GM19035 (cell line): ENCODE measurements at regions not wholly inside any gene's neighbourhood (a gene's known extent, or its start where the extent isn't known, plus 50 kb on each side); places are given as distances from the start of the nearest gene placed in this dataset.
"Not testable (repeated sequence)": the region's sequence is repeated elsewhere in the genome, so short reads cannot be mapped to it uniquely, and the experiment has no call there.

ENCODE experiments used
- ATAC-seq: cut with Tn5 transposase; IDR thresholded peaks from one replicate; pipeline ENCODE4 v1.9.1; 2021; ENCODE audit not compliant: unreplicated experiment

- ATAC-seq = no peak
These were observed 436.4 kb upstream of the KCNMB2 start for GRCh38 chr3:178099862-178100261.

- ATAC-seq = no peak
These were observed 435.3 kb upstream of the KCNMB2 start for GRCh38 chr3:178100908-178101307.

GRCh38 chr3:178103140-178103539 is 433.1 kb upstream of the KCNMB2 start:
- ATAC-seq = no peak

GRCh38 chr3:178107804-178108203 is 428.4 kb upstream of the KCNMB2 start:
- ATAC-seq = no peak

GRCh38 chr3:178109691-178110090 is 426.5 kb upstream of the KCNMB2 start:
- no peak for ATAC-seq

- no peak for ATAC-seq
These were observed 424.1 kb upstream of the KCNMB2 start for GRCh38 chr3:178112134-178112533.

GRCh38 chr3:178112552-178112951 is 423.7 kb upstream of the KCNMB2 start:
- not testable (repeated sequence) for ATAC-seq

- ATAC-seq = no peak
These were observed 418.6 kb upstream of the KCNMB2 start for GRCh38 chr3:178117641-178118040.

GRCh38 chr3:178119608-178120295 is 416.5 kb upstream of the KCNMB2 start:
- ATAC-seq = not testable (repeated sequence)

- ATAC-seq = no peak
These were observed 415.9 kb upstream of the KCNMB2 start for GRCh38 chr3:178120367-178120766.

- ATAC-seq = no peak
These were observed 409.6 kb upstream of the KCNMB2 start for GRCh38 chr3:178126686-178127085.

- no peak for ATAC-seq
These were observed 409.0 kb upstream of the KCNMB2 start for GRCh38 chr3:178127221-178127620.

GRCh38 chr3:178129109-178129508 is 407.1 kb upstream of the KCNMB2 start:
- ATAC-seq = no peak

GRCh38 chr3:178131801-178132200 is 404.4 kb upstream of the KCNMB2 start:
- ATAC-seq = no peak

- ATAC-seq = no peak
These were observed 399.0 kb upstream of the KCNMB2 start for GRCh38 chr3:178137206-178137605.

GRCh38 chr3:178137831-178138230 is 398.4 kb upstream of the KCNMB2 start:
- no peak for ATAC-seq

- no peak for ATAC-seq
These were observed 397.1 kb upstream of the KCNMB2 start for GRCh38 chr3:178139116-178139515.

- ATAC-seq = no peak
These were observed 395.5 kb upstream of the KCNMB2 start for GRCh38 chr3:178140531-178141304.

GRCh38 chr3:178141305-178141684 is 394.9 kb upstream of the KCNMB2 start:
- not testable (repeated sequence) for ATAC-seq

- no peak for ATAC-seq
These were observed 389.8 kb upstream of the KCNMB2 start for GRCh38 chr3:178146406-178146831.

GRCh38 chr3:178147001-178147400 is 389.2 kb upstream of the KCNMB2 start:
- no peak for ATAC-seq

GRCh38 chr3:178152031-178152806 is 384.0 kb upstream of the KCNMB2 start:
- no peak for ATAC-seq
